Retina (tissue), 1 donor: ENCODE measurements at regions not wholly inside any gene's neighbourhood (a gene's known extent, or its start where the extent isn't known, plus 50 kb on each side); places are given as distances from the start of the nearest gene placed in this dataset.

Experiments used
- DNase-seq: peaks from one replicate; pipeline ENCODE4 v3.0.0-alpha.2; 2016

DNA sequence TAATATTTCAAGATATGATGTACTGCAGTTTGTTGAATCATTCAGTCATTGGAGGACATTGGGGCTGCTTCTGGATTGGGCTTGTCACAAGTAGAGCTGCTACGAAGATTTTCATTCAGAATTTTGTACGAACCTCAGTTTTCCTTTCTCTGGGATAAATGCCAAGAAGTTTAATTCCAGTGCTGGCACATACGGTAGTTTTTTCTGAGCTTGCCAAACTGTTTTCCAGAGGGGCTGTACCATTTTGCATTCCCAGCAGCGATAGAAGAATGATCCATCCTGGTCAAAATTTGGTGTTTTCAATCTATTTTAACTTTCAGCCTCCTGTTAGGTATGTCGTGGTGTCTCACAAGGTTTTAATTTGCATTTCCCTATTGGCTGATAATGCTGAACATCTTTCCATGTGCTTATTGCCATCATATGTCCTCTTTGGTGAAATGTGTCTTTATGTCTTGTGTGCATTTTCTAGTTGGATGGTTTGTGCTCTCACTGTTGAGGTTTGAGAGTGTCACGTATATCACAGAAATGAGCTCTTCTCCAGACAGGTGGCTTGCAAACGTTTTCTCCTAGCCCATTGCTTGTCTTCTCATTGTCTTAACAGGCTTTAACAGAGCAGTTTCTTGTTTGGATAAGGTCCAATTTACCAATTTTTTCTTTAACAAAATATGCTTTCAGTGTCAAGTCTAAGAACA, 612.6 kb downstream of the GALR1 start:
- no peak for DNase-seq

- no peak for DNase-seq
Measured at GRCh38 chr18:77865853-77866252, 616.2 kb downstream of the GALR1 start.

GRCh38 chr18:77866351-77866750, 616.7 kb downstream of the GALR1 start:
- DNase-seq: no peak

- DNase-seq: no peak
Measured at GRCh38 chr18:77870199-77870598, 620.6 kb downstream of the GALR1 start.

- no peak for DNase-seq
Measured at GRCh38 chr18:77870894-77871293, 621.2 kb downstream of the GALR1 start.

- no peak for DNase-seq
Measured at GRCh38 chr18:77872166-77872565, 622.5 kb downstream of the GALR1 start.

GRCh38 chr18:77876319-77876865, 626.7 kb downstream of the GALR1 start:
- no peak for DNase-seq

- DNase-seq: no peak
Measured at GRCh38 chr18:77879829-77880228, 630.2 kb downstream of the GALR1 start.

GRCh38 chr18:77884454-77884853, 634.8 kb downstream of the GALR1 start:
- no peak for DNase-seq

DNA sequence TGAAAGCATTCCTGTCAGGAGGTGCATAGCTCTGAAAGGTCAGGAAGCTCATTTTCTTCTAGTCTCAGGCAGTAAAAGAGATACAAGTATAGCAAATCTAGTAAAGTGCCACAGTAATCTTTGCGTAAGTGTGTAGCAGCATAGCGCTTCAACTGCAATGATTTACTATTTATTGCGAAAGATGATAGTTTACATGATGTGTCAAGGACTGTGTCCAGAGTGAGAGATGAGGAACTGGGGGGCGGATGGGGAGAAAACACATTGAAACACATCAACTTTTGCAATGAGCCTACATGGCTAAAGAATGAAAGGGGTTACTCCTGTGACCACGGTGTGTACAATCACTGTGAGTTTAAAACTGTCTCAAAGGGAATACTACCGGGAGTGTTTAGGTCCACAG, 644.4 kb downstream of the GALR1 start:
- DNase-seq: no peak

GRCh38 chr18:77895250-77895649, 645.6 kb downstream of the GALR1 start:
- DNase-seq: no peak

GRCh38 chr18:77896586-77897252, 647.1 kb downstream of the GALR1 start:
- no peak for DNase-seq

DNA sequence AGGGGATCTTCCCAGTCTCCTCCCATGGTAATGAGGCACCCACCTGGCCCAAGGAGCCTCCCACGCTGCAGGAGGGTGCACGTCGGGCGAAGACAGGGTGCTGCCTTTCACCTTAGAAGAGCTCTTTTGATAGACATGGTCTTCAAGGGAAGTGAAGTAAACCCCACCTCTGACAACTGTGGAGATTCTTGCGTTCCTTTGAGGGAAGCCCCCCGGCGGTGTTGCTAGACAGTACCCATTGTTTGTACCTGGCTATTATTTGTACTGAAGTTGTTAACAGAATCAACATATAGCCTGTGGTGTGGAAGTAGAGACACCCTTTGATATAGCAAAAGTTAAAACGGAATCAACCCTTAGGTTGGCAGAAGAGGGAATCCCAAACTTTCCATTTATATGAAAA, 648.0 kb downstream of the GALR1 start:
- no peak for DNase-seq

- DNase-seq: peak; percentile 79
Measured at GRCh38 chr18:77899972-77900754, 650.5 kb downstream of the GALR1 start.

GRCh38 chr18:77905011-77905410, 655.4 kb downstream of the GALR1 start:
- no peak for DNase-seq

DNA sequence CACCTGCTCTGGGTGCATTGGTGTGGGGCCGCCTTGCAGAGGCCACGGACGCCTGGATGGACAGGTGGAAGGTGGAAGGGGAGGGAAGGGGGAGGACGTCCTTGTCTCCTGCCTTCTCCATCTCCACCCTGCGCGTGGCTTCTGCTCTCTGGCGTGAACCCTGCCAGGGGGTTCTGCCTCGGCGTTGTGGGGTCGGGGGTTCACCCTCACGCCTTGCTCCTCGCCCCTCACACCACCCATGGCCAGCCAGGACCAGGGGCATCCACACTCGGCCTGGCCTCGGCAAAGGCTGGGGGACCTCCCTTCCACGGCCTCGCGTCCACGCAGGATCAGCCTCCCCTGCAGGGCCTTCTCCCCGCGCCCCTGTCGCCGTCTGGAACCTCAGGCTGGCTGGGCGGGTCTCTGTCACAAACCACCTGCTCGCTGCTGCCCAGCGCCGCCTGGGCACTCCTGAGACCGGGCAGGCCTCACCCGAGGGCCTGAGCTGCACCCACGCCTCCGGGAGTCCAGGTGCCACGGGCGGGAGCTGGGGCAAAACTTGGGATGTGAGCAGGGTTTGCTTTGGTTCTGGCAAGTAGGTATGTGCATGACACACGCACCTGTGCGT, 655.9 kb downstream of the GALR1 start:
- DNase-seq: no peak

DNA sequence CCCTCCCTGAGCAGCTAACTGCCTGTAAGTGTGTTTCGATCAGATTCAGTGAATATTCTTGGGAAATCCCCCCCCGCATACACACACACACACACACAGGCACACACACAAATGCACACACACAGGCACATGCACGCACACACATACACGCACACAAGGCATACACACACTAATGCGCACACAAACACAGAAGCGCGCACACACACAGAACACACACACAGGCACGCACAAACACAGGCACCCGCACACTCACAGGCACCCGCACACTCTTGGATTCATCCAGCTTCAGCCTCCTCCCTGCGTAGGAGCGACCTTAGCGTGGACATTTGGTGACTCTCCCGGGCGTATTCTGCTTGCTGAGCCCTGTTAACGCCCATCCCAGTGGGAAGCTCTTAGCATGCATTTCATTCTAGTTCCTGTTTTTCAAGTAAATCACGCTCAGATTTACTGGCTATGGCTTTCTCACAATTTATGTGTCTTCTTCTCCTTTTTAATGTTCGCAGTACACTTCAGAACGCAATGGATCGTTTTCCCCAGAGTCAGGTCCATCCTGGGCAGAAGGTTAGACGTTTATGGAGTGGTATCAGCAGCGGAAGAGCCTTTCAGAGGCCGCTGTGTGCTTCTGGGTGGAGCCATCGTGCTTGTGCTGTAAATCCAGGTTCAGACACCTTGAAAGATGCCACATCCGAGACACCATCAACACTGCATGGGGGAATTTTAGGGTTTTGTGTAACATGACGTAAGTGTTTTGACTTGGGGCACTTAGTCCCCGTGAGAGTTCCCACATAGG, 656.6 kb downstream of the GALR1 start:
- DNase-seq: no peak

GRCh38 chr18:77910347-77910746, 660.7 kb downstream of the GALR1 start:
- DNase-seq: no peak

- DNase-seq: peak; percentile 81
Measured at GRCh38 chr18:77911971-77912605, 662.4 kb downstream of the GALR1 start.

DNA sequence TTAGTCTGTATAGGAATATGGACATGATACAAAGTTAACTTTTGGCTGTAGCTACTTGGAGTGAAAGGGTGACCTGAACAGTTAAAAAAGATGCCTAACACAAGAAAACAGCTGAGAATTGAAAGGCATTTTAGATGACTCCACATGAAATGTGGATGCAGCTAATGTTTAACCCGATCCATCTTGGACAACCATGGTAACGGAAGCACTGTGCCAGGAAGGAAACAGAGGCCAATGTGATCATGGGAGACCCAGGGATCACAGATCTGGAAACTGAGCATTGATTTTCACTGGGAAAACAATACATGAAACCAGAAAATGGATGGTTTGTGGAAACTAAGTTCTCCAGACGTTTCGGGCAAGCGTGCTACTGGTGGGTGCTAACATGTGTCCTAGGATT, 669.1 kb downstream of the GALR1 start:
- DNase-seq: no peak

DNA sequence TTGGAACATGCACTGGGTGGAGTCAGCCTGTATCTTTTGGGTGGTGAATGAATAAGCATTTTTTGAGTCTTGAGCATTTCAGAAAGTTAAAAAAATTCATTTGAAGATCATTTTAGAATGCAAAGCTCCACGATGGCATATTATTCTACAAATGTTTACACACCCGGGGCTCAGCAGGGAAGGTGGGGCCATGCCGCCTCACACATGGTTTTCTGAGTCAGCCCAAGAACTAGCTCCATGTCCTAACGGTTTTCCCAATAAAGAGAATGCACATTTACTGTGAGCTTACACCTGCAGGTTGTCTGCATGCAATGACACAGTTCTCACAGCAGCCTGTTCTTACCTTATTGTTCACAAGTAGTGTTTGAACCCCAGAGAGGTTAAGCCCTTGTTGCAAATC, 670.3 kb downstream of the GALR1 start:
- DNase-seq: no peak

DNA sequence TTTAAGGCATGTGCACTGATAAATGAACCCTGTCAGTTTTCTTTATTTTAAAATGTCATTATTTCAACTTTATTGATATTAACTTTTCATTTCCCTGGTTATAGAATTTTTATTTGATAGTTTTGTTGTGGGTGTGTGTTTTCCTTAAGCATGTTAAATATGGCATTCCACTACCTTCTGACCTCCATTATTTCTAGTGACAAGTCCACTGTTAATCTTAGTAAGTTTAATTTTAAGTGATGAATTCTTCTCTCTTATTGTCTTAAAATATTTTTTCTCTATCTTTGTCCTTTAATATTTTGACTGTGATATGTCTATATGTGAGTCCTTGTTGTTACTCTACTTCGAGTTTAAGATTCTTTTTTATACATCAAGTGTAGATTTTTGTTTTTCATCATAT, 685.7 kb downstream of the GALR1 start:
- no peak for DNase-seq
